ENCODE measurements at regions not wholly inside any gene's neighbourhood (a gene's known extent, or its start where the extent isn't known, plus 50 kb on each side); places are given as distances from the start of the nearest gene placed in this dataset.

GRCh38 chr11:119942583-119943297 lies 195.2 kb downstream of the TRIM29 start:
- no TSS peak for BruUV-seq (replicated peaks)
- Histone ChIP-seq H3K9me3 (ENCODE audit: low read length) (no peaks in the 10 kb centered on the region), H3K27ac (ENCODE audit: extremely low read length, insufficient read depth, low read length) (no peak overlapping the region), H2AFZ (ENCODE audit: low read length) (no peak overlapping the region), H4K20me1 (ENCODE audit: insufficient read depth, low read length) (no peaks in the 10 kb centered on the region), H3K4me3 (replicated peaks in 1 of 3; ENCODE audit: insufficient read depth in 1 of 3, low read depth in 2 of 3, low read length in 3 of 3) (no peak overlapping the region), H3K4me2 (ENCODE audit: low read depth, low read length) (no peak overlapping the region), H3K36me3 (replicated peaks in 1 of 2; ENCODE audit: control insufficient read depth in 1 of 2, insufficient read depth in 2 of 2, low read length in 2 of 2) (no peaks in the 10 kb centered on the region), H3K27me3 (ENCODE audit: control insufficient read depth in 1 of 2, insufficient read depth in 2 of 2, low read length in 2 of 2) (peaks cover 2 to 3% of the 10 kb centered on the region in 2 experiments; a peak in 3 of 5 replicates), H3K9ac (ENCODE audit: insufficient read depth, low read depth, low read length) (no peak overlapping the region), H3K4me1 (ENCODE audit: insufficient read depth, low read length) (peaks cover 10% of the 10 kb centered on the region), H3K79me2 (ENCODE audit: insufficient read depth, low read length) (no peaks in the 10 kb centered on the region)
- intact Hi-C loops (cut with micrococcal nuclease; ENCODE audit: unreplicated experiment): no loop called here
- TF ChIP-seq ZNF44 (CRISPR knock-in tag; IDR thresholded peaks at IDR 0.05) (no peak), ZNF629 (CRISPR knock-in tag; conservative IDR thresholded peaks at IDR 0.05) (peak; percentile 58), CREB1 (IDR thresholded peaks at IDR 0.05) (peak; percentile 96), CREB1 (CRISPR knock-in tag; IDR thresholded peaks at IDR 0.05) (no peak), ATF7 (IDR thresholded peaks at IDR 0.05) (peak; percentile 86), ATF7 (CRISPR knock-in tag; IDR thresholded peaks at IDR 0.05) (no peak), BCL3 (CRISPR knock-in tag; IDR thresholded peaks at IDR 0.05) (no peak)
- ChIA-PET CTCF (ENCODE audit: low intra/inter-chr PET ratio, low total read pairs) (no interaction called here), POLR2A (no interaction called here)
- in situ Hi-C loops (cut with HindIII; ENCODE audit: extremely low pct_ligation_motif_present, low pct_unique_long_range_greater_than_20kb): no loop called here
- ATAC-seq (no peak), FAIRE-seq (no peak), DNase-seq (ENCODE audit: low spot score) (no peak)
- 27% methylated on average over 7 of the region's 7 CpGs for WGBS (ENCODE audit: low lambda C conversion rate)

Measured in HepG2 (cell line).